B cell (primary cell): ENCODE measurements at regions not wholly inside any gene's neighbourhood (a gene's known extent, or its start where the extent isn't known, plus 50 kb on each side); places are given as distances from the start of the nearest gene placed in this dataset.

Experiments
- EZH2 ChIP-seq: IDR thresholded peaks from 2 replicates; pipeline ENCODE4 v1.6.1; 2012; ENCODE audit warnings: borderline replicate concordance, low read depth, mild to moderate bottlenecking, moderate library complexity, low read length; ENCODE audit not compliant: insufficient read depth, poor library complexity, severe bottlenecking
- TF ChIP-seq, protein P1 (sequence below): fragments of 200-600 bp; IDR thresholded peaks from one replicate; pipeline ENCODE4 v1.8.0; 2022; ENCODE audit warnings: antibody characterized with exemption, mild to moderate bottlenecking

DNA sequence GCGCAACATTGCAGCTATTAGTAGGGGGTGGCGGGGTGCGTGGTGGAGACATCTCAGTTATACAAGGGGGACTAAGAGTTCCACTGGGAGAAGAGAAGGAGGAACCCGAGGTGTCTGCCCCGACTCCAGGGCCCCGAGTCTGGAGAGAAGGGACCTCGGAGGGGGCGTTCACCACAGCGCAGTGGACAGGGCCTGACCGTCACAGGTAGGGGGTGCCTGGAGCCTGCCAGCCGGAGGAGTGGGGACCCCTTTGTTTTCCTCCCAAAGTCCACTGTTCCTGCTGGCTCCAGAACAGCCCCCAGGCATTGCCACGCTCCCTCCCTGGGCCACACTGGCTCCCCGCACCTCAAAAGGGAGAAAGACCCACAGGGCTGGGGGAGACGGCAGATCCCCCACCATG, 175.9 kb upstream of the TNRC6C start:
- TF ChIP-seq, protein P1, sequence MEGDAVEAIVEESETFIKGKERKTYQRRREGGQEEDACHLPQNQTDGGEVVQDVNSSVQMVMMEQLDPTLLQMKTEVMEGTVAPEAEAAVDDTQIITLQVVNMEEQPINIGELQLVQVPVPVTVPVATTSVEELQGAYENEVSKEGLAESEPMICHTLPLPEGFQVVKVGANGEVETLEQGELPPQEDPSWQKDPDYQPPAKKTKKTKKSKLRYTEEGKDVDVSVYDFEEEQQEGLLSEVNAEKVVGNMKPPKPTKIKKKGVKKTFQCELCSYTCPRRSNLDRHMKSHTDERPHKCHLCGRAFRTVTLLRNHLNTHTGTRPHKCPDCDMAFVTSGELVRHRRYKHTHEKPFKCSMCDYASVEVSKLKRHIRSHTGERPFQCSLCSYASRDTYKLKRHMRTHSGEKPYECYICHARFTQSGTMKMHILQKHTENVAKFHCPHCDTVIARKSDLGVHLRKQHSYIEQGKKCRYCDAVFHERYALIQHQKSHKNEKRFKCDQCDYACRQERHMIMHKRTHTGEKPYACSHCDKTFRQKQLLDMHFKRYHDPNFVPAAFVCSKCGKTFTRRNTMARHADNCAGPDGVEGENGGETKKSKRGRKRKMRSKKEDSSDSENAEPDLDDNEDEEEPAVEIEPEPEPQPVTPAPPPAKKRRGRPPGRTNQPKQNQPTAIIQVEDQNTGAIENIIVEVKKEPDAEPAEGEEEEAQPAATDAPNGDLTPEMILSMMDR, result no peak
- TF ChIP-seq EZH2, result no peak
